HG03565 (cell line): ENCODE measurements at regions not wholly inside any gene's neighbourhood (a gene's known extent, or its start where the extent isn't known, plus 50 kb on each side); places are given as distances from the start of the nearest gene placed in this dataset.

ENCODE experiments used
- ATAC-seq: cut with Tn5 transposase; IDR thresholded peaks from one replicate; pipeline ENCODE4 v1.9.1; 2021; ENCODE audit warnings: mild to moderate bottlenecking, moderate library complexity; ENCODE audit not compliant: unreplicated experiment

GRCh38 chr11:19301361-19301760 lies 60.6 kb upstream of the E2F8 start:
- ATAC-seq: no peak

GRCh38 chr11:19294444-19294843 lies 53.7 kb upstream of the E2F8 start:
- no peak for ATAC-seq

- no peak for ATAC-seq
These were observed 50.3 kb upstream of the E2F8 start for GRCh38 chr11:19291064-19291463.
